GM12801 (cell line): ENCODE measurements at regions not wholly inside any gene's neighbourhood (a gene's known extent, or its start where the extent isn't known, plus 50 kb on each side); places are given as distances from the start of the nearest gene placed in this dataset.

Source experiments
- TF ChIP-seq, protein P1 (sequence below): IDR thresholded peaks from one replicate; pipeline ENCODE4 v1.5.1; 2011; ENCODE audit warnings: control low read depth; ENCODE audit not compliant: insufficient read length; ENCODE audit errors: extremely low read depth

GRCh38 chr13:104694397-104694796 lies 1628.2 kb upstream of the SLC10A2 start:
- TF ChIP-seq, protein P1, sequence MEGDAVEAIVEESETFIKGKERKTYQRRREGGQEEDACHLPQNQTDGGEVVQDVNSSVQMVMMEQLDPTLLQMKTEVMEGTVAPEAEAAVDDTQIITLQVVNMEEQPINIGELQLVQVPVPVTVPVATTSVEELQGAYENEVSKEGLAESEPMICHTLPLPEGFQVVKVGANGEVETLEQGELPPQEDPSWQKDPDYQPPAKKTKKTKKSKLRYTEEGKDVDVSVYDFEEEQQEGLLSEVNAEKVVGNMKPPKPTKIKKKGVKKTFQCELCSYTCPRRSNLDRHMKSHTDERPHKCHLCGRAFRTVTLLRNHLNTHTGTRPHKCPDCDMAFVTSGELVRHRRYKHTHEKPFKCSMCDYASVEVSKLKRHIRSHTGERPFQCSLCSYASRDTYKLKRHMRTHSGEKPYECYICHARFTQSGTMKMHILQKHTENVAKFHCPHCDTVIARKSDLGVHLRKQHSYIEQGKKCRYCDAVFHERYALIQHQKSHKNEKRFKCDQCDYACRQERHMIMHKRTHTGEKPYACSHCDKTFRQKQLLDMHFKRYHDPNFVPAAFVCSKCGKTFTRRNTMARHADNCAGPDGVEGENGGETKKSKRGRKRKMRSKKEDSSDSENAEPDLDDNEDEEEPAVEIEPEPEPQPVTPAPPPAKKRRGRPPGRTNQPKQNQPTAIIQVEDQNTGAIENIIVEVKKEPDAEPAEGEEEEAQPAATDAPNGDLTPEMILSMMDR, result no peak

DNA sequence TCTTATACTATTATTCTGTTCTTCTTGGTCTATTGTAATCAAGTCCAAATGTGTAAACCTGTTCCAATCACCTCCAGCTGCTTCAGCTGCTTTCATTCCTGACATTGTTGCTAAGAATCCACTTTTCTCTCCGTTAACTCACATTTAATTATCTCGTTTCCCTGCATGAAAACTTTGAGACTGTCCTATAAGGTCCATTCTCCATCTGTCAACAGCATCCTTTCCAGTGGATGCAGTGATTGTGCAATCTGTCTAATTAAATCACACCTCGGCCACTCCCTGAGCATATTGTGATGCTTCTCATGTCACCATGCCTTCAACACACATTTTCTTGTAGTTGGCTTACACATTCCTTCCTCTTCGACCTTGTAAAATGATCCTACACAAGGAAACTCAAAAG lies 1626.9 kb upstream of the SLC10A2 start:
- TF ChIP-seq, protein P1, result no peak

GRCh38 chr13:104691767-104692467 lies 1625.7 kb upstream of the SLC10A2 start:
- TF ChIP-seq, protein P1, result no peak

DNA sequence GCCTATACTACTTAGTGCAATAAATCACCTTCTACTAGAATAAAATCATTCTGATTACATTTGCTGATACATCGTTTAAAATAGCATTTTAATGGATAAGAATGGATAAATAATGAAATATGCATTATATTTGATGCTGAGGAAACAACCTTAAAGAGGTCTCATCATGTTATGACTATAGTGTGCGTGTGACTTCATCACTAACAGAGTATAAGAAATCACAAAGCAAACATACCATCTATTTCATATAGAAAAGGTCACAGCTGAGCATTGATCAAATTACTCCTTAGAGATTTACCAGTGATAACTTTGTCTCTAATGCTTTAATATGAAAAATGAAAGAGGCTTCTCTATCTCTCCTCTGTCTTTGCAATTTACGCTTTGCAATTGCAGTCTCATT lies 1620.3 kb upstream of the SLC10A2 start:
- TF ChIP-seq, protein P1, result no peak

- TF ChIP-seq, protein P1, result no peak
These were observed 1617.6 kb upstream of the SLC10A2 start for GRCh38 chr13:104683789-104684188.

GRCh38 chr13:104678161-104678560 lies 1611.9 kb upstream of the SLC10A2 start:
- TF ChIP-seq, protein P1, result no peak

- TF ChIP-seq, protein P1, result no peak
These were observed 1605.7 kb upstream of the SLC10A2 start for GRCh38 chr13:104671901-104672300.
